Neuronal stem cell (in vitro differentiated cells): ENCODE measurements at regions not wholly inside any gene's neighbourhood (a gene's known extent, or its start where the extent isn't known, plus 50 kb on each side); places are given as distances from the start of the nearest gene placed in this dataset.

ENCODE experiments used
- DNase-seq: peaks from one replicate; pipeline ENCODE4 v3.0.0-alpha.2; 2013; ENCODE audit warnings: low spot score
- H2AFZ ChIP-seq: one replicate; pipeline ENCODE4 v1.6.1; 2013; ENCODE audit warnings: mild to moderate bottlenecking, low read length, inconsistent platforms
- H2AK5ac ChIP-seq: 2 replicates; pipeline ENCODE4 v1.6.1; 2013; ENCODE audit warnings: low read depth, mild to moderate bottlenecking, inconsistent platforms, low read length, moderate library complexity, mixed read lengths
- H2BK120ac ChIP-seq: 2 replicates; pipeline ENCODE4 v1.6.1; 2013; ENCODE audit warnings: low read depth, mild to moderate bottlenecking, inconsistent platforms, low read length, moderate library complexity, mixed read lengths
- H2BK12ac ChIP-seq: one replicate; pipeline ENCODE4 v1.6.1; 2013; ENCODE audit warnings: low read length, inconsistent platforms
- H2BK15ac ChIP-seq: 2 replicates; pipeline ENCODE4 v1.6.1; 2013; ENCODE audit warnings: mild to moderate bottlenecking, low read length, inconsistent platforms, mixed read lengths
- H2BK5ac ChIP-seq: one replicate; pipeline ENCODE4 v1.6.1; 2013; ENCODE audit warnings: inconsistent platforms, mild to moderate bottlenecking, low read length, moderate library complexity
- H3K14ac ChIP-seq: one replicate; pipeline ENCODE4 v1.6.1; 2013; ENCODE audit warnings: low read length, inconsistent platforms
- H3K18ac ChIP-seq: 2 replicates; pipeline ENCODE4 v1.6.1; 2013; ENCODE audit warnings: low read length, inconsistent platforms
- H3K23ac ChIP-seq: 2 replicates; pipeline ENCODE4 v1.6.1; 2013; ENCODE audit warnings: low read depth, mild to moderate bottlenecking, mixed read lengths, low read length, inconsistent platforms; ENCODE audit not compliant: poor library complexity
- H3K27ac ChIP-seq: replicated peaks from 3 replicates; pipeline ENCODE4 v1.5.1; 2013; ENCODE audit warnings: low read length, inconsistent platforms
- H3K27me3 ChIP-seq, 3 experiments: 2 replicates each; pipeline ENCODE4 v1.6.1; 2013; ENCODE audit warnings: low read length in 3 of 3, mild to moderate bottlenecking in 2 of 3, inconsistent platforms in 1 of 3, low read depth in 1 of 3, mixed read lengths in 1 of 3, moderate library complexity in 1 of 3; ENCODE audit not compliant: control insufficient read depth in 3 of 3, insufficient read depth in 3 of 3
- H3K36me3 ChIP-seq, 2 donors: replicated peaks in 1 of 2; 2 replicates each; pipeline ENCODE4 v1.6.1; 2013; ENCODE audit warnings: low read length in 2 of 2; ENCODE audit not compliant: control insufficient read depth in 2 of 2, insufficient read depth in 2 of 2
- H3K4ac ChIP-seq: 2 replicates; pipeline ENCODE4 v1.6.1; 2013; ENCODE audit warnings: inconsistent platforms, mild to moderate bottlenecking, low read length, moderate library complexity
- H3K4me1 ChIP-seq, 2 donors: 1 replicate in 1 of 2; 2 replicates in 1 of 2; pipeline ENCODE4 v1.6.1; 2013; ENCODE audit warnings: low read length in 2 of 2, low read depth in 1 of 2; ENCODE audit not compliant: control insufficient read depth in 2 of 2, insufficient read depth in 1 of 2
- H3K4me2 ChIP-seq: one replicate; pipeline ENCODE4 v1.6.1; 2013; ENCODE audit warnings: mild to moderate bottlenecking, low read length, inconsistent platforms; ENCODE audit not compliant: insufficient read depth, poor library complexity, severe bottlenecking
- H3K4me3 ChIP-seq, 2 donors: 2 replicates each; pipeline ENCODE4 v1.5.1; 2013; ENCODE audit warnings: low read length in 2 of 2, mild to moderate bottlenecking in 2 of 2, inconsistent platforms in 1 of 2, moderate library complexity in 1 of 2
- H3K79me1 ChIP-seq: one replicate; pipeline ENCODE4 v1.6.1; 2013; ENCODE audit warnings: low read depth, mild to moderate bottlenecking, inconsistent platforms, low read length, moderate library complexity
- H3K9ac ChIP-seq: one replicate; pipeline ENCODE4 v1.6.1; 2013; ENCODE audit warnings: mild to moderate bottlenecking, low read depth, low read length, inconsistent platforms; ENCODE audit not compliant: poor library complexity
- H3K9me3 ChIP-seq, 2 donors: replicated peaks in 1 of 2; 2 replicates each; pipeline versions ENCODE3 to v1.6.1; 2013; ENCODE audit warnings: low read length in 2 of 2, mild to moderate bottlenecking in 2 of 2, inconsistent platforms in 1 of 2, low read depth in 1 of 2, mixed read lengths in 1 of 2, moderate library complexity in 1 of 2; ENCODE audit not compliant: control insufficient read depth in 2 of 2, insufficient read depth in 1 of 2
- H4K8ac ChIP-seq: one replicate; pipeline ENCODE4 v1.6.1; 2013; ENCODE audit warnings: low read depth, mild to moderate bottlenecking, inconsistent platforms, low read length, moderate library complexity
- H4K91ac ChIP-seq: one replicate; pipeline ENCODE4 v1.6.1; 2013; ENCODE audit warnings: low read length, low read depth, mild to moderate bottlenecking, inconsistent platforms; ENCODE audit not compliant: poor library complexity
- WGBS, 2 donors: extraction: QIAGEN DNeasy Blood & Tissue Kit; methylation state at CpG; one replicate each; pipeline ENCODE4 v1.1.7; 2013; ENCODE audit warnings: missing lambda C conversion rate in 2 of 2, mixed read lengths in 1 of 2; ENCODE audit not compliant: insufficient read length in 2 of 2, insufficient replicate concordance in 1 of 2; ENCODE audit errors: extremely low coverage in 2 of 2; 5-methylcytosine and 5-hydroxymethylcytosine counted together

DNA sequence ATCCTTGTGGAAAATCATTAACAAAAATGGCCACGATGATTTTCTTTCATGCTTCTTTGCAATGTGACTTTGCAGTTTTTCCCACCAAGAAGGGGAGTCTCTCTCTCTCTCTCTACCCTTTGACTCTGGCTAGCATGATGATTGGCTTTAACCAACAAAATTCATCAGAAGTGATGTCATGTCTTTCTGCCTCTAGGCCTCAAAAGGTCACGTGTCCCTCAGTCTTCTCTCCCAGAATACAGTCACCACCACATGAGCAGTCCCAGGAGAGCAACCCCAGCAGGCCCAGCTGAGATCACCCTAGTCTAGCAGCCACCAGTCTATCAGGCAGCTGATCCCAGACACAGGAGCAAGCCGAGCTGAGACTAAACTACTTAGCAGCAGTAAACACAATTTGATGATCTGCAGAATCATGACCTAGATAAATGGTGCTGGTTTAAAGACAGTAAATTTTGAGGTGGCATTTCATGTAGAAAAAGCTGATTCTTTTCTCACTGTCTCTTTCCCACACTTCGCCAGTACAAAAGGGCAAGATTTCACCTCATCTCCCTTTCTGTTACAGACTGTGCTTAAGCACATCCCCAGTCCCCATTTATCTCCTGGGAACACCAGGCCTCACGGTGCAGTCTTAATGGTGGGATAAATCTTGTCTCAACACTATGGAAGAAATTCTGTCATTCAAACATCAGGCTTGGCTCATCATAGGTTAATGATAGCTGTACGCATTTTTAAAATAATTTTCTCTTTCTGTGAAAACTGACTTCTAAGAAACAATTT, 132.7 kb downstream of the SCG2 start:
- no peak overlapping the region for H3K27ac ChIP-seq
- no peak for DNase-seq
- H3K9me3 ChIP-seq, result no peaks in the 10 kb centered on the region
- H3K23ac ChIP-seq, result no peak overlapping the region
- H2BK5ac ChIP-seq, result no peak overlapping the region
- H2BK120ac ChIP-seq, result no peak overlapping the region
- no peak overlapping the region for H2BK15ac ChIP-seq
- no peaks in the 10 kb centered on the region for H3K27me3 ChIP-seq
- H3K9ac ChIP-seq, result no peak overlapping the region
- WGBS, 2 donors, result no CpG with 5 or more reads among the region's 6 CpGs
- H3K4ac ChIP-seq, result no peak overlapping the region
- H2BK12ac ChIP-seq, result no peak overlapping the region
- no peak overlapping the region for H2AK5ac ChIP-seq
- no peak overlapping the region for H3K4me3 ChIP-seq
- no peaks in the 10 kb centered on the region for H3K4me1 ChIP-seq
- no peak overlapping the region for H4K91ac ChIP-seq
- no peaks in the 10 kb centered on the region for H3K79me1 ChIP-seq
- H3K4me2 ChIP-seq, result no peak overlapping the region
- H3K14ac ChIP-seq, result no peak overlapping the region
- H2AFZ ChIP-seq, result no peak overlapping the region
- no peaks in the 10 kb centered on the region for H3K36me3 ChIP-seq
- peak overlapping the region; percentile 46 for H3K18ac ChIP-seq
- no peak overlapping the region for H4K8ac ChIP-seq

DNA sequence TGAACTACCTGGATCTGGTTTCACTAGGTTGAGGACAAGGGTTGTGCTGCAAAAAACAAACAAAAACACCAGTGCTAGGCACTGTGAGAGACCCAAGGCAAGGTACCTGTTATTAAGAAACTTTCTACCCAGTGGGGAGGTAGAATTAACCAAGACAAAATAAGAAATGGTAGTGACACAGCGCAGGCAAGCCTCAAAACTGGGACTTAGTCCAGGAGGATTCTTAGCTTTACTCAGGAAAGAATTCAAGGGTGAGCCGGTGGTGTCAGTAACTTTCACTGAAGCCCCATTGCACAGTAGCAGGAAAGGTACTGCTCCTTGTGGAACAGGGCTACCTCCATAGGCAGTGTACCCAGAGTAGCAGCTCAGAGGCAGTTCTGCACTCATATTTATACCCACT, 131.6 kb downstream of the SCG2 start:
- no peak overlapping the region for H4K91ac ChIP-seq
- no peak overlapping the region for H3K4me2 ChIP-seq
- no peak overlapping the region for H4K8ac ChIP-seq
- no peak overlapping the region for H2AFZ ChIP-seq
- no peak overlapping the region for H3K4me3 ChIP-seq
- H3K27me3 ChIP-seq, result no peaks in the 10 kb centered on the region
- H3K4me1 ChIP-seq, result no peaks in the 10 kb centered on the region
- DNase-seq, result no peak
- no CpG with 5 or more reads among the region's 2 CpGs for WGBS, 2 donors
- H3K9ac ChIP-seq, result no peak overlapping the region
- H3K9me3 ChIP-seq, result no peaks in the 10 kb centered on the region
- no peak overlapping the region for H3K4ac ChIP-seq
- H2BK12ac ChIP-seq, result no peak overlapping the region
- no peak overlapping the region for H2BK15ac ChIP-seq
- H2AK5ac ChIP-seq, result no peak overlapping the region
- H2BK120ac ChIP-seq, result no peak overlapping the region
- H3K27ac ChIP-seq, result no peak overlapping the region
- H3K14ac ChIP-seq, result no peak overlapping the region
- H3K36me3 ChIP-seq, result no peaks in the 10 kb centered on the region
- H3K18ac ChIP-seq, result no peak overlapping the region
- no peak overlapping the region for H3K23ac ChIP-seq
- no peaks in the 10 kb centered on the region for H3K79me1 ChIP-seq
- no peak overlapping the region for H2BK5ac ChIP-seq

DNA sequence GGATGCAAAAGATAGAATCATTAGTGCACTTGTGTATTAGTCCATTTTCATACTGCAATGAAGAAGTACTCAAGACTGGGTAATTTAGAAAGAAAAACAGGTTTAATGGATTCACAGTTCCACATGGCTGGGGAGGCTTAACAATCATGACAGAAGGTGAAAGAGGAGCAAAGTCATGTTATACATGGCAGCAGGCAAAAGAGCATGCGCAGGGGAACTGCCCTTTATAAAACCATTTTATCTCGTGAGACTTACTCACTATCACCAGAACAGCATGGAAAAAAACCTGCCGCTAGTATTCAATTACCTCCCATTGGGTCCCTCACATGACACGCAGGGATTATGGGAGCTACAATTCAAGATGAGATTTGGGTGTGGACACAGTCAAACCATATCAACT, 129.4 kb downstream of the SCG2 start:
- H3K27me3 ChIP-seq, result no peaks in the 10 kb centered on the region
- H3K36me3 ChIP-seq, result no peaks in the 10 kb centered on the region
- no peak overlapping the region for H3K4me3 ChIP-seq
- no peak overlapping the region for H2AK5ac ChIP-seq
- no peaks in the 10 kb centered on the region for H3K79me1 ChIP-seq
- H3K18ac ChIP-seq, result no peak overlapping the region
- no peak overlapping the region for H2BK5ac ChIP-seq
- H3K23ac ChIP-seq, result no peak overlapping the region
- no peak overlapping the region for H4K91ac ChIP-seq
- no peak for DNase-seq
- no peak overlapping the region for H3K14ac ChIP-seq
- no peak overlapping the region for H2BK120ac ChIP-seq
- H2BK12ac ChIP-seq, result no peak overlapping the region
- H4K8ac ChIP-seq, result no peak overlapping the region
- H3K4ac ChIP-seq, result no peak overlapping the region
- H2AFZ ChIP-seq, result no peak overlapping the region
- H2BK15ac ChIP-seq, result no peak overlapping the region
- no peak overlapping the region for H3K9ac ChIP-seq
- no CpG with 5 or more reads among the region's 4 CpGs for WGBS, 2 donors
- no peaks in the 10 kb centered on the region for H3K9me3 ChIP-seq
- H3K27ac ChIP-seq, result no peak overlapping the region
- no peak overlapping the region for H3K4me2 ChIP-seq
- peaks cover 0 to 2% of the 10 kb centered on the region in 2 donors for H3K4me1 ChIP-seq

DNA sequence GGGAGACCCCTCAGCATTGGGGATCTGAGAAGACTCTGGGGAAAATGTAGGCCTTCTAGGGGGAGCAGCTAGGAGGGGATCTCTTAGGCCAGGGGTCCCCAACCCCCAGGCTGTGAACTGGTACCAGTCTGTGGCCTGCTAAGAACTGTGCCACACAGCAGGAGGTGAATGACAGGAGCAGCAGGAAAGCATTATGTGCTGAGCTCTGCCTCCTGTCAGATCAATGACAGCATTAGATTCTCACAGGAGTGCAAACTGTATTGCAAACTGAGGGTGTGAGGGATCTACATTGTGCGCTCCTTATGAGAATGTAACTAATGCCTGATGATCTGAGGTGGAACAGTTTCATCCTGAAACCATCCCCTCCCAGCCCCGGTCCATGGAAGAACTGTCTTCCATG, 127.3 kb downstream of the SCG2 start:
- no peaks in the 10 kb centered on the region for H3K36me3 ChIP-seq
- DNase-seq, result no peak

More for the DNA sequence above, 127.3 kb downstream of the SCG2 start:
- no peak overlapping the region for H3K4me3 ChIP-seq
- H4K8ac ChIP-seq, result no peak overlapping the region
- H2AFZ ChIP-seq, result no peak overlapping the region
- no peak overlapping the region for H3K14ac ChIP-seq
- no peak overlapping the region for H3K18ac ChIP-seq
- no peak overlapping the region for H3K27ac ChIP-seq
- H3K4ac ChIP-seq, result no peak overlapping the region
- no peaks in the 10 kb centered on the region for H3K27me3 ChIP-seq
- H3K9me3 ChIP-seq, result no peaks in the 10 kb centered on the region
- no CpG with 5 or more reads among the region's 2 CpGs for WGBS, 2 donors
- peaks cover 0 to 2% of the 10 kb centered on the region in 2 donors for H3K4me1 ChIP-seq
- no peak overlapping the region for H2BK15ac ChIP-seq
- no peak overlapping the region for H3K23ac ChIP-seq
- H4K91ac ChIP-seq, result no peak overlapping the region
- no peak overlapping the region for H3K4me2 ChIP-seq
- H2BK120ac ChIP-seq, result no peak overlapping the region
- no peaks in the 10 kb centered on the region for H3K79me1 ChIP-seq
- H3K9ac ChIP-seq, result no peak overlapping the region
- H2AK5ac ChIP-seq, result no peak overlapping the region
- no peak overlapping the region for H2BK12ac ChIP-seq
- H2BK5ac ChIP-seq, result no peak overlapping the region
